Left lung (tissue), 4 donors: ENCODE measurements at regions not wholly inside any gene's neighbourhood (a gene's known extent, or its start where the extent isn't known, plus 50 kb on each side); places are given as distances from the start of the nearest gene placed in this dataset.

Source experiments
- ATAC-seq: fragments of 200-7000 bp; cut with Tn5 transposase; one replicate; pipeline ENCODE4 v1.9.1; 2020; ENCODE audit warnings: moderate library complexity
- DNase-seq, 4 donors: peaks; one replicate each; pipeline ENCODE4 v3.0.0-alpha.2; 2013 to 2020
- H3K27ac ChIP-seq, 2 donors: fragments of 200-600 bp; sonication (generic) in 1 of 2; one replicate each; pipeline versions ENCODE4 v1.5.0 to v1.8.0; 2020 to 2021
- H3K27me3 ChIP-seq, 2 donors: fragments of 200-600 bp; sonication (generic) in 1 of 2; one replicate each; pipeline versions ENCODE4 v1.5.0 to v1.8.0; 2020 to 2021
- H3K36me3 ChIP-seq, 2 donors: fragments of 200-600 bp; sonication (generic) in 1 of 2; one replicate each; pipeline versions ENCODE4 v1.5.0 to v1.8.0; 2020 to 2021
- H3K4me1 ChIP-seq, 2 donors: fragments of 200-600 bp; one replicate each; pipeline ENCODE4 v1.8.0; 2021
- H3K4me3 ChIP-seq, 2 donors: fragments of 200-600 bp; sonication (generic) in 1 of 2; one replicate each; pipeline versions ENCODE4 v1.5.0 to v1.8.0; 2020 to 2021; ENCODE audit warnings: mild to moderate bottlenecking in 1 of 2
- H3K9me3 ChIP-seq, 2 donors: fragments of 200-600 bp; sonication (generic) in 1 of 2; one replicate each; pipeline versions ENCODE4 v1.5.0 to v1.8.0; 2020 to 2021
- CTCF ChIP-seq, 2 donors: fragments of 200-600 bp; sonication (generic) in 1 of 2; IDR thresholded peaks; one replicate each; pipeline versions ENCODE4 v1.5.0 to v1.8.0; 2021; ENCODE audit warnings: antibody characterized with exemption in 2 of 2
- intact Hi-C, 2 donors: fragments of 100-400 bp; cut with DNase I; formaldehyde crosslinking; loops; one replicate each; pipeline versions ENCODE4 v1.11.2 to v1.14.2; 2022
- donor health status: DM: no; HTN: yes; CAD: no.
- donor health status: DM: no; HTN: no; CAD: no.

GRCh38 chr2:239534581-239535412 lies 134.0 kb upstream of the HDAC4 start:
- H3K9me3 ChIP-seq, result peaks cover 0 to 4% of the 10 kb centered on the region in 2 donors
- no peak for TF ChIP-seq CTCF (IDR thresholded peaks at IDR 0.05)
- no peak overlapping the region for H3K4me3 ChIP-seq
- peak in 1 of 4 donors; percentile 20 for DNase-seq
- H3K27me3 ChIP-seq, result peaks cover 0 to 12% of the 10 kb centered on the region in 2 donors
- no peaks in the 10 kb centered on the region for H3K36me3 ChIP-seq
- no peak for ATAC-seq
- H3K27ac ChIP-seq, result no peak overlapping the region
- no peaks in the 10 kb centered on the region for H3K4me1 ChIP-seq
- intact Hi-C loops, result no loop called here

GRCh38 chr2:239533569-239534316 lies 132.9 kb upstream of the HDAC4 start:
- H3K36me3 ChIP-seq, result no peaks in the 10 kb centered on the region
- peak; percentile 69 for ATAC-seq

GRCh38 chr2:239532859-239533258 lies 132.0 kb upstream of the HDAC4 start:
- H3K27me3 ChIP-seq, result no peaks in the 10 kb centered on the region
- intact Hi-C loops, result no loop called here
- no peak for ATAC-seq
- TF ChIP-seq CTCF (IDR thresholded peaks at IDR 0.05), result no peak
- H3K4me1 ChIP-seq, result no peaks in the 10 kb centered on the region
- H3K36me3 ChIP-seq, result no peaks in the 10 kb centered on the region
- peak in 1 of 4 donors; percentile 27 for DNase-seq
- no peak overlapping the region for H3K27ac ChIP-seq
- H3K9me3 ChIP-seq, result peaks cover 0 to 4% of the 10 kb centered on the region in 2 donors
- H3K4me3 ChIP-seq, result no peak overlapping the region

More at GRCh38 chr2:239533569-239534316, 132.9 kb upstream of the HDAC4 start:
- Histone ChIP-seq H3K27me3 (peaks cover 0 to 8% of the 10 kb centered on the region in 2 donors), H3K4me1 (no peaks in the 10 kb centered on the region), H3K4me3 (no peak overlapping the region), H3K9me3 (peaks cover 0 to 4% of the 10 kb centered on the region in 2 donors), H3K27ac (no peak overlapping the region)
- no peak for TF ChIP-seq CTCF (IDR thresholded peaks at IDR 0.05)
- intact Hi-C loops, result no loop called here
- DNase-seq, result peak in 3 of 4 donors; percentile 33 to 56 (median 51)

GRCh38 chr2:239532250-239532649 lies 131.4 kb upstream of the HDAC4 start:
- Histone ChIP-seq H3K27ac (no peak overlapping the region), H3K9me3 (peaks cover 0 to 4% of the 10 kb centered on the region in 2 donors), H3K36me3 (no peaks in the 10 kb centered on the region), H3K4me3 (no peak overlapping the region), H3K4me1 (no peaks in the 10 kb centered on the region), H3K27me3 (no peaks in the 10 kb centered on the region)
- no peak for ATAC-seq
- intact Hi-C loops, result no loop called here
- no peak for DNase-seq
- no peak for TF ChIP-seq CTCF (IDR thresholded peaks at IDR 0.05)
